ENCODE measurements at regions not wholly inside any gene's neighbourhood (a gene's known extent, or its start where the extent isn't known, plus 50 kb on each side); places are given as distances from the start of the nearest gene placed in this dataset.
"Not testable (repeated sequence)": the region's sequence is repeated elsewhere in the genome, so short reads cannot be mapped to it uniquely, and the experiment has no call there.

GRCh38 chr2:221969087-221969829, 329.5 kb downstream of the PAX3 start:
- Histone ChIP-seq H3K9me3 (ENCODE audit: control insufficient read depth, low read length) (no peaks in the 10 kb centered on the region), H3K27me3 (ENCODE audit: control insufficient read depth, insufficient read depth) (peaks cover 4% of the 10 kb centered on the region), H3K4me1 (ENCODE audit: control insufficient read depth, insufficient read depth, low read length) (no peaks in the 10 kb centered on the region), H3K27ac (ENCODE audit: low read length) (no peak overlapping the region), H3K4me3 (ENCODE audit: low read length) (no peak overlapping the region)
- intact Hi-C loops (cut with DNase I), result loop anchor here in 1 of 4 donors (10.0 kb wide), 1 partner anchor 1284 kb away; no protein-coding TSS in a partner anchor
- DNase-seq (no peak), ATAC-seq (peak in 1 of 2 donors; percentile 48)
- 43% methylated on average over 7 of the region's 7 CpGs for WGBS

- intact Hi-C loops (cut with DNase I), result loop anchor here in 1 of 4 donors (10.0 kb wide), 1 partner anchor 1277 kb away; no protein-coding TSS in a partner anchor
- WGBS, result 89% methylated on average over 5 of the region's 5 CpGs
- H3K27me3 ChIP-seq (ENCODE audit: control insufficient read depth, insufficient read depth), result no peaks in the 10 kb centered on the region
- ATAC-seq (no peak), DNase-seq (no peak)
- H3K9me3 ChIP-seq (ENCODE audit: control insufficient read depth, low read length), result no peaks in the 10 kb centered on the region
- H3K4me1 ChIP-seq (ENCODE audit: control insufficient read depth, insufficient read depth, low read length), result no peaks in the 10 kb centered on the region
- H3K27ac ChIP-seq (ENCODE audit: low read length), result no peak overlapping the region
- H3K4me3 ChIP-seq (ENCODE audit: low read length), result no peak overlapping the region
Observed at GRCh38 chr2:221962186-221962585, 336.6 kb downstream of the PAX3 start.

GRCh38 chr2:221961561-221961960, 337.2 kb downstream of the PAX3 start:
- Histone ChIP-seq H3K4me3 (ENCODE audit: low read length) (no peak overlapping the region), H3K4me1 (ENCODE audit: control insufficient read depth, insufficient read depth, low read length) (no peaks in the 10 kb centered on the region), H3K27ac (ENCODE audit: low read length) (no peak overlapping the region), H3K9me3 (ENCODE audit: control insufficient read depth, low read length) (no peaks in the 10 kb centered on the region), H3K27me3 (ENCODE audit: control insufficient read depth, insufficient read depth) (no peaks in the 10 kb centered on the region)
- WGBS, result 94% methylated on average over 14 of the region's 14 CpGs
- ATAC-seq (no peak), DNase-seq (no peak)
- intact Hi-C loops (cut with DNase I), result loop anchor here in 1 of 4 donors (10.0 kb wide), 1 partner anchor 1277 kb away; no protein-coding TSS in a partner anchor

GRCh38 chr2:221958224-221958623, 340.6 kb downstream of the PAX3 start:
- ATAC-seq, result no peak
- 83% methylated on average over 2 of the region's 2 CpGs for WGBS

GRCh38 chr2:221948076-221948475, 350.7 kb downstream of the PAX3 start:
- DNase-seq, result no peak
- H3K4me3 ChIP-seq (ENCODE audit: low read length), result no peak overlapping the region
- intact Hi-C loops (cut with DNase I), result no loop called here
- H3K27ac ChIP-seq (ENCODE audit: low read length), result no peak overlapping the region
- 93% methylated on average over 8 of the region's 8 CpGs for WGBS
- H3K4me1 ChIP-seq (ENCODE audit: control insufficient read depth, insufficient read depth, low read length), result no peaks in the 10 kb centered on the region
- no peak for ATAC-seq
- no peaks in the 10 kb centered on the region for H3K27me3 ChIP-seq (ENCODE audit: control insufficient read depth, insufficient read depth)
- H3K9me3 ChIP-seq (ENCODE audit: control insufficient read depth, low read length), result no peaks in the 10 kb centered on the region

More at GRCh38 chr2:221958224-221958623, 340.6 kb downstream of the PAX3 start:
- DNase-seq, result no peak
- H3K9me3 ChIP-seq (ENCODE audit: control insufficient read depth, low read length), result no peaks in the 10 kb centered on the region
- no peak overlapping the region for H3K27ac ChIP-seq (ENCODE audit: low read length)
- H3K4me1 ChIP-seq (ENCODE audit: control insufficient read depth, insufficient read depth, low read length), result no peaks in the 10 kb centered on the region
- no peaks in the 10 kb centered on the region for H3K27me3 ChIP-seq (ENCODE audit: control insufficient read depth, insufficient read depth)
- no peak overlapping the region for H3K4me3 ChIP-seq (ENCODE audit: low read length)
- intact Hi-C loops (cut with DNase I), result no loop called here

- H3K4me3 ChIP-seq (ENCODE audit: low read length); H3K27ac ChIP-seq (ENCODE audit: low read length); ATAC-seq; H3K4me1 ChIP-seq (ENCODE audit: control insufficient read depth, insufficient read depth, low read length); DNase-seq; H3K27me3 ChIP-seq (ENCODE audit: control insufficient read depth, insufficient read depth); intact Hi-C loops (cut with DNase I); H3K9me3 ChIP-seq (ENCODE audit: control insufficient read depth, low read length): not testable (repeated sequence)
- 89% methylated on average over 3 of the region's 3 CpGs for WGBS
Observed at GRCh38 chr2:221944452-221944851, 354.3 kb downstream of the PAX3 start.

- Histone ChIP-seq H3K9me3 (ENCODE audit: control insufficient read depth, low read length) (no peaks in the 10 kb centered on the region), H3K27me3 (ENCODE audit: control insufficient read depth, insufficient read depth) (no peaks in the 10 kb centered on the region), H3K27ac (ENCODE audit: low read length) (peak overlapping the region; percentile 78), H3K4me3 (ENCODE audit: low read length) (no peak overlapping the region), H3K4me1 (ENCODE audit: control insufficient read depth, insufficient read depth, low read length) (no peaks in the 10 kb centered on the region)
- WGBS, result 68% methylated on average over 2 of the region's 2 CpGs
- peak; percentile 36 to 78 for ATAC-seq
- peak in 2 of 3 donors; percentile 20 to 43 for DNase-seq
- intact Hi-C loops (cut with DNase I), result no loop called here
Observed at GRCh38 chr2:221943076-221943810, 355.6 kb downstream of the PAX3 start.

GRCh38 chr2:221931251-221931991, 359.3 kb upstream of the EPHA4 start:
- 57% methylated on average over 6 of the region's 6 CpGs for WGBS
- Histone ChIP-seq H3K4me1 (ENCODE audit: control insufficient read depth, insufficient read depth, low read length) (no peaks in the 10 kb centered on the region), H3K27ac (ENCODE audit: low read length) (no peak overlapping the region), H3K27me3 (ENCODE audit: control insufficient read depth, insufficient read depth) (no peaks in the 10 kb centered on the region), H3K4me3 (ENCODE audit: low read length) (no peak overlapping the region), H3K9me3 (ENCODE audit: control insufficient read depth, low read length) (no peaks in the 10 kb centered on the region)
- intact Hi-C loops (cut with DNase I), result no loop called here
- ATAC-seq (no peak), DNase-seq (no peak)

- 30% methylated on average over 1 of the region's 1 CpG for WGBS
- intact Hi-C loops (cut with DNase I), result no loop called here
- ATAC-seq, result no peak
- no peaks in the 10 kb centered on the region for H3K4me1 ChIP-seq (ENCODE audit: control insufficient read depth, insufficient read depth, low read length)
- H3K27ac ChIP-seq (ENCODE audit: low read length), result no peak overlapping the region
- no peaks in the 10 kb centered on the region for H3K9me3 ChIP-seq (ENCODE audit: control insufficient read depth, low read length)
- DNase-seq, result no peak
- no peaks in the 10 kb centered on the region for H3K27me3 ChIP-seq (ENCODE audit: control insufficient read depth, insufficient read depth)
- H3K4me3 ChIP-seq (ENCODE audit: low read length), result no peak overlapping the region
Observed at GRCh38 chr2:221929259-221929658, 357.2 kb upstream of the EPHA4 start.

- 74% methylated on average over 2 of the region's 2 CpGs for WGBS
- intact Hi-C loops (cut with DNase I), result no loop called here
Observed at GRCh38 chr2:221926327-221926726, 354.2 kb upstream of the EPHA4 start.

GRCh38 chr2:221924576-221924975, 352.5 kb upstream of the EPHA4 start:
- Histone ChIP-seq H3K4me3 (ENCODE audit: low read length) (no peak overlapping the region), H3K9me3 (ENCODE audit: control insufficient read depth, low read length) (no peaks in the 10 kb centered on the region), H3K27me3 (ENCODE audit: control insufficient read depth, insufficient read depth) (no peaks in the 10 kb centered on the region), H3K4me1 (ENCODE audit: control insufficient read depth, insufficient read depth, low read length) (no peaks in the 10 kb centered on the region), H3K27ac (ENCODE audit: low read length) (no peak overlapping the region)
- no peak for ATAC-seq
- DNase-seq, result no peak
- intact Hi-C loops (cut with DNase I), result no loop called here

More at GRCh38 chr2:221926327-221926726, 354.2 kb upstream of the EPHA4 start:
- Histone ChIP-seq H3K27me3 (ENCODE audit: control insufficient read depth, insufficient read depth) (no peaks in the 10 kb centered on the region), H3K27ac (ENCODE audit: low read length) (no peak overlapping the region), H3K4me3 (ENCODE audit: low read length) (no peak overlapping the region), H3K9me3 (ENCODE audit: control insufficient read depth, low read length) (no peaks in the 10 kb centered on the region), H3K4me1 (ENCODE audit: control insufficient read depth, insufficient read depth, low read length) (no peaks in the 10 kb centered on the region)
- no peak for DNase-seq
- no peak for ATAC-seq

Data from right cardiac atrium (tissue), 5 donors.